Progenitor cell of endocrine pancreas (in vitro differentiated cells): ENCODE measurements at regions not wholly inside any gene's neighbourhood (a gene's known extent, or its start where the extent isn't known, plus 50 kb on each side); places are given as distances from the start of the nearest gene placed in this dataset.
A peak's percentile ranks its signal among the peaks of the same experiment; 100 is the strongest.
"Not testable (repeated sequence)": the region's sequence is repeated elsewhere in the genome, so short reads cannot be mapped to it uniquely, and the experiment has no call there.

Experiments used
- DNase-seq: peaks from one replicate; pipeline ENCODE4 v3.0.0; 2021; ENCODE audit warnings: low spot score; ENCODE audit not compliant: unreplicated experiment
- H3K27ac Mint-ChIP-seq: 2 replicates; pipeline ENCODE4 v1.8.0; 2021; ENCODE audit warnings: mild to moderate bottlenecking, moderate library complexity, mixed read lengths
- H3K27me3 Mint-ChIP-seq: 2 replicates; pipeline ENCODE4 v1.8.0; 2021; ENCODE audit warnings: mixed read lengths
- H3K36me3 Mint-ChIP-seq: 2 replicates; pipeline ENCODE4 v1.8.0; 2022; ENCODE audit warnings: mixed read lengths; ENCODE audit not compliant: insufficient read depth
- H3K4me1 Mint-ChIP-seq: 2 replicates; pipeline ENCODE4 v1.8.0; 2021; ENCODE audit warnings: low read depth, mixed read lengths
- H3K4me3 Mint-ChIP-seq: 2 replicates; pipeline ENCODE4 v1.8.0; 2021; ENCODE audit warnings: low read depth, mild to moderate bottlenecking, moderate library complexity, mixed read lengths
- H3K9me3 Mint-ChIP-seq: 2 replicates; pipeline ENCODE4 v1.8.0; 2021; ENCODE audit warnings: low read depth, mixed read lengths
- CTCF ChIP-seq: fragments of 200-600 bp; sonication (generic); IDR thresholded peaks from one replicate; pipeline ENCODE4 v1.5.0; 2021; ENCODE audit warnings: antibody characterized with exemption, mild to moderate bottlenecking; ENCODE audit not compliant: unreplicated experiment

- H3K36me3 Mint-ChIP-seq: no peaks in the 10 kb centered on the region
- no peak for TF ChIP-seq CTCF
- H3K27ac Mint-ChIP-seq: peak overlapping the region; percentile 73
- no peaks in the 10 kb centered on the region for H3K27me3 Mint-ChIP-seq
- no peak overlapping the region for H3K4me3 Mint-ChIP-seq
- no peak for DNase-seq
- peaks cover 13% of the 10 kb centered on the region for H3K4me1 Mint-ChIP-seq
- peaks cover 5% of the 10 kb centered on the region for H3K9me3 Mint-ChIP-seq
Measured at GRCh38 chr1:192489748-192490147, 85.8 kb upstream of the RGS1 start.

- Mint-ChIP-seq H3K36me3 (no peaks in the 10 kb centered on the region), H3K4me3 (no peak overlapping the region), H3K27me3 (no peaks in the 10 kb centered on the region), H3K9me3 (peaks cover 5% of the 10 kb centered on the region), H3K27ac (peak overlapping the region; percentile 50), H3K4me1 (peaks cover 13% of the 10 kb centered on the region)
- TF ChIP-seq CTCF: no peak
- no peak for DNase-seq
Measured at GRCh38 chr1:192491804-192492554, 83.6 kb upstream of the RGS1 start.

- H3K36me3 Mint-ChIP-seq: no peaks in the 10 kb centered on the region
- no peak overlapping the region for H3K4me3 Mint-ChIP-seq
- H3K9me3 Mint-ChIP-seq: peaks cover 7% of the 10 kb centered on the region
- H3K27me3 Mint-ChIP-seq: no peaks in the 10 kb centered on the region
- no peak for TF ChIP-seq CTCF
- no peak for DNase-seq
- peaks cover 13% of the 10 kb centered on the region for H3K4me1 Mint-ChIP-seq
- H3K27ac Mint-ChIP-seq: no peak overlapping the region
Measured at GRCh38 chr1:192493584-192493983, 82.0 kb upstream of the RGS1 start.

- H3K27ac Mint-ChIP-seq: no peak overlapping the region
- H3K27me3 Mint-ChIP-seq: no peaks in the 10 kb centered on the region
- H3K4me3 Mint-ChIP-seq: no peak overlapping the region
- no peak for TF ChIP-seq CTCF
- DNase-seq: no peak
- peaks cover 15% of the 10 kb centered on the region for H3K9me3 Mint-ChIP-seq
- H3K4me1 Mint-ChIP-seq: peaks cover 2% of the 10 kb centered on the region
- H3K36me3 Mint-ChIP-seq: peaks cover 4% of the 10 kb centered on the region
Measured at GRCh38 chr1:192496369-192497056, 79.1 kb upstream of the RGS1 start.

- TF ChIP-seq CTCF: no peak
- Mint-ChIP-seq H3K27ac (no peak overlapping the region), H3K27me3 (no peaks in the 10 kb centered on the region), H3K36me3 (peaks cover 4% of the 10 kb centered on the region), H3K4me3 (no peak overlapping the region), H3K4me1 (peaks cover 2% of the 10 kb centered on the region), H3K9me3 (peaks cover 15% of the 10 kb centered on the region)
- no peak for DNase-seq
Measured at GRCh38 chr1:192497214-192497794, 78.3 kb upstream of the RGS1 start.

GRCh38 chr1:192498092-192498491 is 77.5 kb upstream of the RGS1 start:
- H3K27ac Mint-ChIP-seq, H3K36me3 Mint-ChIP-seq, H3K4me3 Mint-ChIP-seq, DNase-seq, H3K4me1 Mint-ChIP-seq, H3K27me3 Mint-ChIP-seq: not testable (repeated sequence)
- peaks cover 15% of the 10 kb centered on the region for H3K9me3 Mint-ChIP-seq

GRCh38 chr1:192499061-192499581 is 76.5 kb upstream of the RGS1 start:
- not testable (repeated sequence) for H3K4me3 Mint-ChIP-seq, H3K27ac Mint-ChIP-seq, DNase-seq, H3K36me3 Mint-ChIP-seq, H3K4me1 Mint-ChIP-seq, H3K27me3 Mint-ChIP-seq
- H3K9me3 Mint-ChIP-seq: peaks cover 14% of the 10 kb centered on the region

GRCh38 chr1:192500541-192500940 is 75.0 kb upstream of the RGS1 start:
- H3K4me3 Mint-ChIP-seq: peak overlapping the region; percentile 33
- peaks cover 10% of the 10 kb centered on the region for H3K9me3 Mint-ChIP-seq
- not testable (repeated sequence) for H3K27me3 Mint-ChIP-seq, H3K27ac Mint-ChIP-seq, H3K36me3 Mint-ChIP-seq, DNase-seq, H3K4me1 Mint-ChIP-seq
